A673 (cell line): ENCODE measurements at regions not wholly inside any gene's neighbourhood (a gene's known extent, or its start where the extent isn't known, plus 50 kb on each side); places are given as distances from the start of the nearest gene placed in this dataset.

Experiments used
- CTCF ChIP-seq: fragments of 300-800, 200-600 bp; sonication (generic); conservative IDR thresholded peaks from 2 replicates; pipeline ENCODE4 v1.5.1; 2017; ENCODE audit warnings: low read depth, mild to moderate bottlenecking, antibody characterized with exemption, low read length, moderate library complexity, mixed read lengths
- EZH2 ChIP-seq: fragments of 200-600 bp; sonication (generic); IDR thresholded peaks from 2 replicates; pipeline ENCODE4 v1.6.1; 2017; ENCODE audit warnings: borderline replicate concordance, low read depth, mild to moderate bottlenecking, mixed read lengths, antibody characterized with exemption, low read length; ENCODE audit not compliant: poor library complexity, severe bottlenecking

GRCh38 chr10:9018195-9019173, 964.0 kb downstream of the GATA3 start:
- TF ChIP-seq EZH2 = no peak
- no peak for TF ChIP-seq CTCF
